ENCODE measurements at regions not wholly inside any gene's neighbourhood (a gene's known extent, or its start where the extent isn't known, plus 50 kb on each side); places are given as distances from the start of the nearest gene placed in this dataset.

DNA sequence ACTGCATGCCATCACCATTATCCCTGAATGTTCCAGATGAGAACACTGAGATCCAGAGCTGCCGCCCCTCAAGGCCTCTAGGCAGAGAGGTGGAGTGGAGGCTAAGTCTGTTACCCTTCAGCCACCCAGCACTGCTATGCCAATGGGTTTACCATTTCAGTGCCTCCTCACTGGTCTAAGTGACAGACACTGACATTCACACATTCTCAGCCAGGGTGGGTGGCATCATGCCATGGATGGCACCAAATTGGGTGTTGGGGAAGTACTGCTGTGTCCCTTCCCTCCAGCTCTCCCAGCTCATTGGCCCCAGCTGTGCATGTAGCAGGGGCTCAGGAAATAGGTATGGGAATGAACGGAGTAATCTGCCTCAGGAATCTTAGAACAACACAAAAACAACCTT lies 96.8 kb upstream of the PLET1 start:
- FAIRE-seq: no peak

DNA sequence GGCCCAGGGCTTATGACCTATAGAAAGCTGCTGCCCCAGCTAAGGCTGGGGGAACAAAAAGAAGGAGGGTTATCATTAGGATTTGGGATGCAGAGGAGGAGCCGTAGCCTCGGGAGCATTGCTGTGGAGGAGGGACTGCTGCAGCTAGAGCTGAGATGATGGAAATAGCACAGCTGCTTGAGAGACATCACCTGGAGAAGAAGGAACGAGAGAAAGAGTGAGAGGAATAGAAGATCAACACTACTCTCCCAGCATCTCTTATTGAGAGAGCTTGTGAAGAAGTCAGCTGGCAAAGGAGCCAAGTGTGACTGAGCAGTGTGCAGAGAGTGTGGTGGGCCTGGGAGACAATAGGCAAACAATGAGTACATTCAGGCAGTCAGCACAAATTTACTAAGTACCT lies 100.7 kb upstream of the PLET1 start:
- FAIRE-seq: no peak

DNA sequence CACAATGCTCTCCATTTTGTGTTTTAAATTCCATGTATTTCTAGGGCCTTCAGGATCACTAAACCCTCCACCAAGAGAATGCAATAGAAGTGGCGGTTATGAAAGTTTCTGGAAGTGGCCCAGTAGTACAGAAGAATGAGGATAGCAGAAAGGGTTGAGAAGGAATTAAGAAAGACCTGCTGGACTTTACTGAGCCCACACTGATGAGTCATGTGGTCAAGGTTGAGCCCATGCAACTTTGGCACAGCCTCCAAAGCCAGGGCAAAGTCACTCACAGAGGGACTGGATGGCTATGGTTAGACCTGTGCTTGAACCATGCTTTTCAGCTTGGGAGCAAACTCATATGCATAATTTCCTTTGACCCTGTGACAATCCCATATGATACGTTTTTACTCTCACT lies 102.9 kb upstream of the PLET1 start:
- FAIRE-seq: no peak

DNA sequence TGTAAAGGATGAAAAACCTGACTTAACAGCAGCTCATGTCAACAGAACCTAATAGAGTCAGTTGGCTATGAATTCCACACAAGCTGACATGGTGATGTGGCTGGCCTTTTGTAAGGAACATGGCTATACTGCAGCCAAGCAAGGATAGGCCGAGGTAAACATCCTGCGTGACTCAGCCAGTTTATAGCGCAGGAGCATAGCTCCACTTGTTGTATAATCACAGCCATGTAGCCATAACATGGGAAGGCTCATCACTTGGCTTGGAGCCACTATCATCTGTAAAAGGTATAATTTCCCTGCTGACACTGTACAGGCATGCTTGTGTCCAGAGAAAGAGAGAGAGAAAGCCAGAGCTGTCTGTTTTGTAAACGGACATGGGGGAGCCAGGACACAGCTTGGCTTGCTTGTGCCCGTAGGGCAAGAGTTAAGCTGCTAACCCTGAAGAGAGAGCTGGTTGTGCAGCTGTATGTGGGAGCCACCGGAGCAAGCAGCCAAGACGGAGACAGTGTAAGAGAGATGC lies 104.4 kb upstream of the PLET1 start:
- FAIRE-seq: peak; percentile 81

DNA sequence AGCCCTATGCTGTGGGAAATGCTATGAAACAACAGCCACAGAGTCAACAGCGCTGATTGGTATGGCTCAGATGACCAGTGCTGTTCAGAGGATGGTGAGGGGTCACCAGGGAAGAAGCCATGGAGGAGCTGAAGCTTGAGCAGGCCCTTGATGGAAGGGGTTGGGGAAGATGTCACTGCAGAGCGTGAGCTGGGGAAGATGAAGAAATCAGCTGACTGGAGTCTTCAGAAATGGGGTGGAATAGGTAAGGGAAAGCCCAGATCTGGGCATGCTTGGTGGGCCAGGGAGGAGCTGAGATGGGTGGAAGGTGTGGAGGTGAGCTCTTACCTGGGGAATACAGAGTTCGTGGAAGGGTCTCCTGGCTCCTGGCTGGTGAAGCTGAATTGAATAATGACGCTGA lies 105.4 kb upstream of the PLET1 start:
- no peak for FAIRE-seq

DNA sequence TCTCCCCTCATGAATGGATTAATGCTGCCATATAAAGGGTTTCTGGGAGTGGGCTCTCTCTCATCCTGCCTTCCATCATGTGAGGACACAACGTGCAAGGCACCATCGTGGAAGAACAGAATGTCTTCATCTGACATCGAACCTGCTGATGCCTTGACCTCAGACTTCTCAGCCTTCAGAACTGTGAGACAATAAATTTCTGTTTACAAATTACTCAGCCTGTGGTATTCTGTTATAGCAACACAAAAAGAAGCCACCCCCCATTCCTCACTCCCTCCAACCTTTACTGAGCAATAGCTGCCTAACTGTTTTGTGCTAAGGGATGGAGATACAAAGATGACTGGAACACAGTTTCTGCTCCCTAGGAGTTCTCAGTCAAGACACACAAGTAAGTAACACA lies 106.1 kb upstream of the PLET1 start:
- no peak for FAIRE-seq

DNA sequence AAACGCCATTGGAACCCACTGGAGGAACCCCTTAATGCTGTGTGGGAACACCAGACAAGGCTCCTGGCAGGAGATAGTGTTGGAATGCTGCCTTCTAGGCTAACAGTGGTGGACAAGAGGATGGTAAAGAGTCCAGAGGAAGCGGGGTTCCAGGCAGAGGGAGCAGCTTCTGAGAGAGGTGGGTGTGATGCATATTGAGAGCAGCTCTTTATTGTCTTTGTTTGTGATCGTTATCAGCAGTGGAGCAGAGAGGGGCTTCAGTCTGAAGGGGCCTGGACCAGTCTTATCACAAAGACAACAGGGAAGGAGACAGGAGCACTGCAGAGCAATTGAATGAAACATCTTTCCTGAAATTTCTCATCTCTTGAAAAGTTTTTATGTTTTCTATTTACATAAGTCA lies 106.8 kb upstream of the PLET1 start:
- no peak for FAIRE-seq

DNA sequence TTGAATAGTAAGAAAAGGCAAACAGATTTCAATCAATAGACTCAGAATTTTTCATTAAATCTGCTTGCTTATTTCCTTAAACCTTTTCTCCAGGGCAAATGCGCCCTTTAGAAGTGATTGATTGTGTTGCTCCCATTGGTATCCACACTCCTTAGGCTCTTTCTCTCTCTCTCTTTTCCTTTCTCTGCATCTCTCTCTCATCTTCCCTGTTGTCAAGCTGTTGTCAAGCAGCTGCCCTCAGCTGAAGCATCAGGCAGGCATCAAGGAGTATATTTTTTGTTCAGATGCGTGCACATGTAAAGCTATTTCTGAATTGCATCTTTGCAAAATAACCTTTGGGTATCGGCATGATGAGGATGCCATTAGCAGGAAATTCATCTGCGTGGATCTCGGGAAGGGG lies 107.2 kb upstream of the PLET1 start:
- no peak for FAIRE-seq

DNA sequence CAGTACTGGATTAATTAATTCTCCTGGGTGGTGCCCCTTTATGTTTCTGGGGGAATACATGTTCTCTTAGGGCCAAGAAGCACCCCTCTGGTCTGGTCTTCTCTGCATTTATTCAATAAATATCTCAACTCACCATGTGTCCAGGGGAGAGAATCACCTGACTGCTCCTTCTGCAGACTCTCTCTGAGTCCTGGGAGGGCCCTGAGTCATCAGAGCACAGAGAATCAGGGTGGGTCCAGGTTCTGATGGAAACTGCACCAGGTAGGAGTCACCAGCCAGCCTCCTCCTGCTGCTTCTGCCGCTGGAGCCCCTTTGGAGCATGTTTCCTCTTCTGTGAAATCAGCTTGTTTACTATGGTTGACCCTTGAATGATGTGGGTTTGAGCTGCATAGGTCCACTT lies 107.7 kb upstream of the PLET1 start:
- FAIRE-seq: no peak

DNA sequence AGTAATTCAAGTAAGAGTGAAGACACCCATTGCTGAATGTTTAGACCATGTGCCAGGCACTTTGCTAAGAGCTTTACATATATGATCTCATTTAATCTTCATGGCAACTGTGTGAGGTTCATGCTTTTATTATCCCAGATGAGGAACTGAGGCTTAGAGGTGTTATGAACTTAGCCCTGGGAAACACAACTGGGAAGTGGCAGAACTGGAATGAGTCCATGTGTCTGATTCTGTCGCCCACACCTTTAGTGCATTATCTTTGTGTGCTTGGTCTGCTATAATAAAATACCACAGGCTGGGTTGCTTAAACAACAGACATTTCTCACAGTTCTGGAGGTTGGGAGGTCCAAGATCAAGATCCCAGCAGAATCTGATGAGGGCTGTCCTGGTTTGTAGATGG lies 108.7 kb upstream of the PLET1 start:
- FAIRE-seq: no peak

DNA sequence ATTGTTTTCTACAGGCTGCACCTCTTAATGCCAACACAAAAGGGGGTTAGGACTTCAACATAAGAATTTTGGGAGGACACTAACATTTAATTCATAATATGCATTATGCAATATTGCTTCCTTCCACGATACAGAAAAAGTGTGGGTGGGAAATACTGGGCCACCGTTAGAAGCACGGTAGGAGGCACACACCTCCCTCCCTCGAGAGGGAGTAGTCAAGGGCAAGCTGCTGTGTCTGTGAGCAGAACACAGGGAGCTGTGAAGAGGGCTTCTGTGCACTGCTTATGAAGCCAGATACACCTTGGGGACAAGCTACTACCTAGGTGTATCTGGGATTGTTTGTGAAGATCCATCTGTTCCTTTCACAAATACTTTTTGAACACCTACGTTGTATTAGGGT lies 109.3 kb upstream of the PLET1 start:
- no peak for FAIRE-seq

DNA sequence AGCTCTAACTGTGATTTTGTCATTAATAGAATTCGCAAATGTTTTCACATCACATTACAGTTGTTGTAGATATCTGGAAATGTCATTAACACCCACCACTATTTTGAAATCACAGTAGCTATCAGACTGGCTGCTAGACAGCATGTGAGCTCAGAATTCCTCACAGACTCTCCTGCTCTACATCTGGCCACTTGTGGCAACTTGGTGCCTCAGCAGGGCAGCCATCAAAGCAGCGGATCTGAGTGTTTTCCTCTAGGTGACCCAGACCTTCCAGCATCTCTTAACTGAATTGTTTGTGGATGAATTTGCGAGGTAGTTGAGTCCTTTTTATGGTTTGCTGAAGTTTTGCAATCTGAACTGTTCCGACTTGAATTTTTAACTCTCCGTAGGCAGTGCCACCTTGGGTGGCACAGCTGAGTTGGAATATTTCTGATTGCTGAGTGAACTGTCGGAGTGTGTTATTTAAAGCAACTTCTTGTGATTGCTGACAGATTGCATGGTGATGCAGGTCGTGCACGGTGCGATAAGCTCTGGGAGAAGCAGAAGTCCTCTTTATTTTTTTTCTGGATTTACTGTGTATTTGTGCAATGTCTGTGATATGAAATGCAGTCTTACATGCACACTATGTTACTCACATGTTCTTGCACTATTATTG lies 114.0 kb upstream of the PLET1 start:
- no peak for FAIRE-seq

DNA sequence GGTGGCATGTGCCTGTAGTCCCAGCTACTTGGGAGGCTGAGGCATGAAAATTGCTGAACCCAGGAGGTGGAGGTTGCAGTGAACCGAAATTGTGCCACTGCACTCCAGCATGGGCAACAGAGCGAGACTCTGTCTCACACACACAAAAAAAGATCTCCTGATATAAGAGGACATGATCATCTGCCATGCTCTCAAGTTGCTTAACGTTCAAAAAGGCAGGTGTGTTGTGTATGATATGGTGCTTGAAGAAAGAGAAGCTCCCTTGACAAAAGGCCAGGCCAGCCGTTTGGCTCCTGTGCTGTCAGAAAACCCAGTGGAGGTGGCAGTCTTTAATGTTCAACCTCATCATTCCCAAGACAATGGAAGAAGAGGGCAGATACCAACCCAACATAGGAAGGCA lies 117.3 kb upstream of the PLET1 start:
- FAIRE-seq: no peak

DNA sequence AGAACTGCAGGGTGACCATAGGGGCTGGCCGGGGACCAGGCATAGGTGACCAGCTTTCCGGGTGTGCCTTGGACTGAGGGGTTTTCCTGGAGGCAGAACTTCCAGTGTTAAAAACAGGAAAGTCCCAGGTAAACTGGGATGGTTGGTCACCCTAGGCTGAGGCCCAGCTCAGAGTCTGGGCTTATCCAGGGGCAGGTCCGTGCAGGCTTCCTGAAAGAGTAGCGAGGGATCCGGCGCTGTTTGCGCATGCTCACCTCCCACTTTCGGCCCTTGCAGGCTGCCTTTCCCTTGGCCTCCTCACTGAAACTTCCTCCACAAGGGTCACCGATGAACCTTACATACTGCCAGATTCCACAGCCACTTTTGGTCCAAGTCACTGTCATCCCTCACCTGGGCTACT lies 119.8 kb upstream of the PLET1 start:
- FAIRE-seq: no peak

DNA sequence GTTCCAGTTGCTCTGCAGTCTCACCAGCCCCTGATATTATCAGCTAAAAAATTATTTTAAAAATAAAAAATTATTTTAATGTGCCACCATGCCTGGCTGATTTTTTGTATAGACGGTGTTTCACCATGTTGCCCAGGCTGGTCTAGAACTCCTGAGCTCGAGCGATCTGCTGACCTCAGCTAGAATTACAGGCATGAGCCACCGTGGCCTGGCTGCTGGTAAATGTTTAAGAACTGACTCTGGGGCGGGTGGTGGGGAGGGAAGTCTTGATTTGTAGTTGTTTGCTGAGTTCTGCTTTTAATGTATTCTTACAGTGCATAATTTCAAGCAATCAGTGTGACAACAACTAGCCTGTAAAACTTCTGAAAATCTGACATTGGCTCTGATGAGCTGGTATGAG lies 120.9 kb upstream of the PLET1 start:
- no peak for FAIRE-seq

DNA sequence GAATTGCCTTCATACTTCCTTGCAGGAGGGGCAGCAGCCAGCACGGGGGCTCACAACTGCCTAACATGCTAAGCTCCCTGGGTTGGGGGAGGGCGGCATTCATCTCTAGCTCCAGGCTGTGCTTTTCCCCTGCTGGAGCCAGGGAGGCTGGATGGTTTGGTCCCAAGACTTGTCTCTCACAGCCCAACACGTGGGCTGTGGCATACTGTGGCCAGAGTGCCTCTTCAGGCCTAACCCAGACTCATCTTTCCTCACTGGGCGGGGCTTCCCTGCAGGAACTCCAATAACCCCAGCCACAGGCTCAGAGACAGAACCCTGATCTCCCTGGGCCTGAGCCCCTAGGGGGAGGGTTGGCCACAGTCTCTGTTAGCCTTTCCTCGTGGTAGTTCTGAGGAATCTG lies 121.9 kb upstream of the PLET1 start:
- FAIRE-seq: no peak

DNA sequence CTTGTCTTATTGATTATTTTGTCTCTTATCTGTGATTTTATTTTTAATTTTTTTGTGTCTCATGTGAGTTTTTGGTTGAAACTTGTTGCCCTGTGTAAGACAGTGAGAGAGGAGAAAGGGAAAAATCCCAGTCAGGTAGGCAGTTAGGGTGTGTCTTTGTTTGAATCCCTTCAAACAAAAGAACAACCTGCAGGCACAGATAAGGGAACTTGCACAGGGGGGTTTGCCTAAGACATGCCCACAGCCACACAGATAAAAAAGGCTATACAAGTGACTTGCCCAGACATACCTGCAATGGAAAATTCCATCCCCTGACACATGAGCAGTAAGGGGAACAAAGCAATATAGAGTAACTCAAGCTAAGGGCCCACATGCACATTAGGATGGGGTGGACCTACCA lies 127.8 kb upstream of the PLET1 start:
- no peak for FAIRE-seq

DNA sequence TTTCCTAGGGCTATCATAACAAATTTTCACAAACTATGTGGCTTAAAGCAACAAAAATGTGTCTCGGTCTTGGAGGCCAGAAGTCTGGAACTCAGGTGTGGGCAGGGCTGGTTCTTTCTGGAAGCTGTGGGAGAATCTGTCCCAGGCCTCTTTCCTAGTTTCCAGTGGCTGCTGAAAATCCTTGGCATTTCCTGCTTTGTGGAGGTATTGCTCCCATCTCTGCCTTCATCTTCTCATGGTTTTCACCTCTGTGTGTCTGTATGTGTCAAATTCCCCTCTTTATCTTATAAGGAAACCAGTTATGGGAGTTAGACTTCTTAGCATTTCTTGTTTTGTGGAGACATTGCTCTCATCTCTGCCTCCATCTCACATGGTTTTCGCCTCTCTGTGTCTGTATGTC lies 130.4 kb upstream of the PLET1 start:
- no peak for FAIRE-seq

DNA sequence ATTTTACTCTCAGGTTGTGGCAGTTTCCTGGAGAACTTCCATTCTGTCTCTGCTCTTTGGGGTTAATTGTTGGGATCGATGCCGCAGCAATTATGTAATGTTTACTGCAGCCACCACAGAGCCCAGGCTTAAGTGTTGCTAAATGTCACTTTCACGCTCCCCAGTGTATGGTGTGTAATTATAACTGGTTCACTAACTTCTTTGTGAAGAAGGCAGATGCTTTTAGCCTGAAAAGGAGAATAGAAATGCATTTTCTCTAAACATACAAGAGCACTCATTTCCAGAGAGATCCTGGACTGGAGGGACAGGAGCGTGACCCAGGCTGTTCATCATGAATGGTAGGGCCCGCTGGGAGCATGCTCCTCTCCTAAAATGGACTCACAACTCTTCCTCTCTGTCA lies 132.2 kb upstream of the PLET1 start:
- no peak for FAIRE-seq

DNA sequence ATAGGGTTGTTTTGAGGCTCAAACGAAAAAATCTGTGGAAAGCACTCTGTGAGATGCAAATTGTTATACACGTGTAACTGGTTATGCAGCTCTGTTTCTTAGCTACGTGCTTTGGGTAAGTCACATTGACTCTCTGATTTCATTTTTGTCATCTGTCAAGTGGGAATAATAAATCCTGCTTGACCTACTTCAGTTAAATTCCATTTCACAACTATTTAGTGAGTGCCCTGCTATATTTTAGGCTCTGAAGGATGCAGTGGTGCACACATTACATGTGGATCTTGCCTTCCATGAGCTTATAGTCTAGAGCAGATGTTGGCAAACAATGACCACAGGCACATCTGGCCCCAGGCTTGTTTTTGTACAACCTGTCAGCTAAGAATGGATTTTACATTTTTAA lies 133.6 kb upstream of the PLET1 start:
- no peak for FAIRE-seq

DNA sequence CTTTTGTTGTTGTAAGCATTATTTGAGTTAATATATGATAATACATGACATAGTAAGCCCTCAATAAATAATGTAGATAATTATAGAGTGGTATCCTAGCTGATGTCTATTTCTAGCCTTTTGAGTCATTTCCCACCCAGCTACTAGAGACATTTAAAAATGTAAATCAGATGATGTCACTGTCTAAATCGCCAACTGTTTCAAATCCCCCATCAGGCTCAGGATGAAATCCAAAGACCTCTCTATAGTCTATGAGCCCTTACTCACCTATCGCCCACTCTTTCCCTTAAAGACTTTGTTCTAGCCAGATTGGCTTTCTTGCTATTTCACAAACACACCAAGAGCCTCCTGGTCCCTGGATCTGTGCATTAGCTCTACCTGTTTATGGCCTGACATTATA lies 135.4 kb upstream of the PLET1 start:
- FAIRE-seq: no peak

DNA sequence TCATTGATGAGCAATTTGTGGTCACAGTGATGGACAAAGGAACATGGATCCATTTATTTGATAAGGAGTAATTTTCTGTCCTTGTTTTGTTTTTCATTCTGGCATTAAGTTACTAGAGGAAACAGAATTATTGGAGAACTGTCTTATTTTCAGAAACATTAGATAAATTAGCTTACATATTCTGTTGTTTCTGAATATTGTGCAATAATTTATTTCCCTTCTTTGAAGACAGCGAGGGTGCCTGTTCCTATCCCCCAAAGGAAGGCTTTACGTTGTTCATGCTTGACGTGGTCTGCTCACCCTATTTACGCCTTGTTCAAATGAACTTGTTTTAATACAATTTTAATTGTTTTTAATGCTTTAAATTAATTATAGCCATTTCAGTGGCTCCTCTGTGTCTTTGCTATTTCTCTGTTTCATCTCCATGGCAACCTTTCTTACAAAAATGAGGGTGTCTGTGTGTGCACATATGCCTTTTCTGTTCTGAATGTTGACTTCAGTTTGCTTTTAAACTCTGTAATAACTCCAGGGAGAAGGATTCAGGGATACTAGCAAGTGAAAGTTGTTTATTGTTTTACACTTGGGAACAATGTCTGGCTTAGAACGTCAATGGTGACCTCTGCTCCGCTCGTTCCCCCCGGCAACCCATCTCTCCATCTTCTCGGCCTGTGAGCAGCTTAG lies 138.3 kb upstream of the PLET1 start:
- no peak for FAIRE-seq

DNA sequence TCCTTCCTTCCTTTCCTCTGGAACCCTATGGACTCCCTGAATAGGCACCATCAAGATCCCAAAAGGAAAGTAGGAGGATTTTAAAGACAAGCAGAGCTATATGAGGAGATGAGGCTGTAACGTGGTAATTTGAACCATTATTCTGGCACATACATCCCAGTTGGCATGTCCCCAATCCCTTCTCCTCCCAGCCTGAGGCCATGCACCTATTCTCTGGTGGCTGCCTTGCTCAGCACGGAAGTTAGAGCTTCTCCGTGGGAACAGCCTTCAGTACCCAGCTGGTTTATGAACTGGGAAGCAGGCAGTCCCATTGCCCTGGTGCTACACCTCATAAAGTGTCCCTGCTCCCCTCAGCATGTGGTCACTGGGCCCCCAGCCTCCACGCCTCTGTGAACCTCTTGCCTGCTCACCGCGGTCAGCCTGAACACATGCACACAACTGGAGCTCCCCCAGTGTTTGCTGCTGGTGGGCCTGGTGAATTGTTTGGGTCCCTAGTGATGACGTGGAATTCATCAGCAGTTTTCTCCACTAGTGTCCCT lies 139.9 kb upstream of the PLET1 start:
- FAIRE-seq: no peak

DNA sequence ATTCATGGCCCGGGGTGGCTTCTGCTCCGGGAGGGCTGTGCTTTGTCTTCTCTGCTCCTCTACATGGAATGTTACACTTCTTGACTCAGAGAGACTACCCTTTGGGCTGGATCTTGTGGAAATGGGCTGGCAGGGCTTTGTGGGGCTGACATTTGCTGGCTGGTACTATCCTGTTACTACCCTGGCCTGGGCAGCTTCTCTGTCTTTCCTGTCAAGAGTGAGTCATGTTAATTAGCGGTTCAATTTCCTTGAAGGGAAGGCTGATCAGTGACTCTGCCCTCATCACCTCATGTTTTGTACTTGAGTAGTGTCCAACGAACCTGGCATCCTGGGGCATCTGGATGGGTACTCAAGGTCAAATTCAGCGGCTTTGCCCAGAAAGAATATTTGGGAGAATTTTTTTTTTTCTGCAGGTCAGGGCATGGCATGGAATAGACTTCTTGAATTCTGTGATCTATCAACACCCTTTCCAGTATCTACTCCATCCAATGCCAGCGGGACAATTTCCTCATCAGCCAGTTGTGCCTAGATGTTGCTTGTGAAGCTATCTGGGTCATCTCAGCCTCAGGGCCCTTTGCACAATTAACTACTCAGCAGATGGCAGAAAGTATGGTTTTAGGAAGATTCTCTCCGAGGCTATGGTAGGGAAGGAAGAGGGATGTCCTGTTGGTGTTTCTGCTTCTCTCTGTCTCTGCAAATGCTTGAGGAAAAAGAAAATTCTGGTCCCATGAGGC lies 140.5 kb upstream of the PLET1 start:
- FAIRE-seq: no peak

All from endometrium (tissue), 2 donors.